ENCODE measurements at regions not wholly inside any gene's neighbourhood (a gene's known extent, or its start where the extent isn't known, plus 50 kb on each side); places are given as distances from the start of the nearest gene placed in this dataset.
A peak's percentile ranks its signal among the peaks of the same experiment; 100 is the strongest.

GRCh38 chr15:96209285-96209735 is 121.2 kb upstream of the NR2F2 start (continued):
- TF ChIP-seq IRF1 (CRISPR knock-in tag; IDR thresholded peaks at IDR 0.05; ENCODE audit: low read depth), result no peak
- no peak for TF ChIP-seq ZNF644 (CRISPR knock-in tag; IDR thresholded peaks at IDR 0.05; ENCODE audit: low read depth)
- no peak for TF ChIP-seq REXO4 (CRISPR knock-in tag; IDR thresholded peaks at IDR 0.05; ENCODE audit: borderline replicate concordance)
- TF ChIP-seq JUND (CRISPR knock-in tag; IDR thresholded peaks at IDR 0.05), result no peak
- no peak for TF ChIP-seq NR1H2 (CRISPR knock-in tag; IDR thresholded peaks at IDR 0.05; ENCODE audit: borderline replicate concordance, low read depth)
- no peak for TF ChIP-seq HIVEP1 (CRISPR knock-in tag; IDR thresholded peaks at IDR 0.05)
- TF ChIP-seq ZNF614 (CRISPR knock-in tag; IDR thresholded peaks at IDR 0.05; ENCODE audit: borderline replicate concordance), result no peak
- TF ChIP-seq ZNF34 (CRISPR knock-in tag; IDR thresholded peaks at IDR 0.05; ENCODE audit: borderline replicate concordance), result no peak
- TF ChIP-seq FOXJ3 (CRISPR knock-in tag; IDR thresholded peaks at IDR 0.05; ENCODE audit: borderline replicate concordance), result peak; percentile 71; the same call in 1 of the 2 replicates
- no peak for TF ChIP-seq NFE2 (CRISPR knock-in tag; IDR thresholded peaks at IDR 0.05)
- no peak for TF ChIP-seq ZFP90 (CRISPR knock-in tag; IDR thresholded peaks at IDR 0.05; ENCODE audit: borderline replicate concordance)

- Histone ChIP-seq H3K79me2 (ENCODE audit: insufficient read depth, low read length) (no peaks in the 10 kb centered on the region), H2AFZ (ENCODE audit: low read length) (no peak overlapping the region), H3K4me2 (ENCODE audit: low read depth, low read length) (no peak overlapping the region), H3K4me1 (ENCODE audit: insufficient read depth, low read length) (peaks cover 31% of the 10 kb centered on the region), H3K9ac (ENCODE audit: insufficient read depth, low read depth, low read length) (no peak overlapping the region), H4K20me1 (ENCODE audit: insufficient read depth, low read length) (no peaks in the 10 kb centered on the region), H3K27ac (ENCODE audit: extremely low read length, insufficient read depth, low read length) (no peak overlapping the region), H3K9me3 (ENCODE audit: low read length) (no peaks in the 10 kb centered on the region), H3K36me3 (replicated peaks in 1 of 2; ENCODE audit: control insufficient read depth in 1 of 2, insufficient read depth in 2 of 2, low read length in 2 of 2) (no peaks in the 10 kb centered on the region), H3K27me3 (ENCODE audit: control insufficient read depth in 1 of 2, insufficient read depth in 2 of 2, low read length in 2 of 2) (no peaks in the 10 kb centered on the region), H3K4me3 (replicated peaks in 1 of 3; ENCODE audit: insufficient read depth in 1 of 3, low read depth in 2 of 3, low read length in 3 of 3) (no peak overlapping the region)
- POLR2A ChIA-PET, result no interaction called here
- ATAC-seq (no peak), FAIRE-seq (no peak), DNase-seq (ENCODE audit: low spot score) (no peak)
- 73% methylated on average over 2 of the region's 2 CpGs for WGBS (ENCODE audit: low lambda C conversion rate)
- BruUV-seq (replicated peaks), result no TSS peak
- intact Hi-C loops (cut with micrococcal nuclease; ENCODE audit: unreplicated experiment), result no loop called here
- CTCF ChIA-PET (ENCODE audit: low intra/inter-chr PET ratio, low total read pairs), result no interaction called here
- in situ Hi-C loops (cut with HindIII; ENCODE audit: extremely low pct_ligation_motif_present, low pct_unique_long_range_greater_than_20kb), result no loop called here
- TF ChIP-seq PAXIP1 (CRISPR knock-in tag; conservative IDR thresholded peaks at IDR 0.05) (no peak), PAF1 (CRISPR knock-in tag; IDR thresholded peaks at IDR 0.05) (no peak), PAX8 (CRISPR knock-in tag; IDR thresholded peaks at IDR 0.05; ENCODE audit: borderline replicate concordance) (no peak), MEIS1 (CRISPR knock-in tag; IDR thresholded peaks at IDR 0.05; ENCODE audit: borderline replicate concordance) (no peak), IKZF1 (IDR thresholded peaks at IDR 0.05) (no peak), ZNF572 (CRISPR knock-in tag; IDR thresholded peaks at IDR 0.05) (no peak), ZNF251 (CRISPR knock-in tag; IDR thresholded peaks at IDR 0.05) (no peak), ZNF800 (CRISPR knock-in tag; IDR thresholded peaks at IDR 0.05) (no peak)
These were observed 117.5 kb upstream of the NR2F2 start for GRCh38 chr15:96213045-96213444.
